ENCODE measurements at regions not wholly inside any gene's neighbourhood (a gene's known extent, or its start where the extent isn't known, plus 50 kb on each side); places are given as distances from the start of the nearest gene placed in this dataset.
"Not testable (repeated sequence)": the region's sequence is repeated elsewhere in the genome, so short reads cannot be mapped to it uniquely, and the experiment has no call there.

GRCh38 chr13:18577103-18577502, 604.5 kb downstream of the TUBA3C start:
- TF ChIP-seq CTCF (conservative IDR thresholded peaks at IDR 0.05; ENCODE audit: low read length); EZH2phosphoT487 (IDR thresholded peaks at IDR 0.05; ENCODE audit: borderline replicate concordance, low read depth, low read length): not testable (repeated sequence)

Measured in OCI-LY7 (cell line).